ENCODE measurements at regions not wholly inside any gene's neighbourhood (a gene's known extent, or its start where the extent isn't known, plus 50 kb on each side); places are given as distances from the start of the nearest gene placed in this dataset.

- no peak overlapping the region for H3K27ac ChIP-seq (ENCODE audit: low read depth in 1 of 3, low read length in 2 of 3)
- no peak overlapping the region for H3K4me3 ChIP-seq (ENCODE audit: low read depth in 1 of 3, low read length in 3 of 3)
- H3K27me3 ChIP-seq (ENCODE audit: control insufficient read depth in 3 of 3, insufficient read depth in 3 of 3, low read length in 3 of 3): no peaks in the 10 kb centered on the region
- FAIRE-seq: no peak
- no peak for DNase-seq
- WGBS, 3 donors: 89 to 90% (median 90%) methylated on average over 10 of the region's 10 CpGs
- no peaks in the 10 kb centered on the region for H3K4me1 ChIP-seq (ENCODE audit: control insufficient read depth in 3 of 3, insufficient read depth in 2 of 3, low read depth in 1 of 3, low read length in 2 of 3)
- H3K9me3 ChIP-seq (ENCODE audit: control insufficient read depth in 2 of 2, insufficient read depth in 1 of 2, low read depth in 1 of 2, low read length in 1 of 2): no peaks in the 10 kb centered on the region
- no peaks in the 10 kb centered on the region for H3K36me3 ChIP-seq (ENCODE audit: control insufficient read depth in 3 of 3, insufficient read depth in 2 of 3, low read depth in 1 of 3, low read length in 3 of 3)
Measured at GRCh38 chr16:47895146-47895545, 260.6 kb downstream of the ABCC12 start.

GRCh38 chr16:47892999-47893398 lies 262.8 kb downstream of the ABCC12 start:
- no peak for DNase-seq
- 79 to 91% (median 89%) methylated on average over 6 of the region's 6 CpGs for WGBS, 3 donors
- Histone ChIP-seq H3K4me1 (ENCODE audit: control insufficient read depth in 3 of 3, insufficient read depth in 2 of 3, low read depth in 1 of 3, low read length in 2 of 3) (no peaks in the 10 kb centered on the region), H3K4me3 (ENCODE audit: low read depth in 1 of 3, low read length in 3 of 3) (no peak overlapping the region), H3K27ac (ENCODE audit: low read depth in 1 of 3, low read length in 2 of 3) (no peak overlapping the region), H3K27me3 (ENCODE audit: control insufficient read depth in 3 of 3, insufficient read depth in 3 of 3, low read length in 3 of 3) (peaks cover 0 to 2% (median 0%) of the 10 kb centered on the region in 3 donors), H3K9me3 (ENCODE audit: control insufficient read depth in 2 of 2, insufficient read depth in 1 of 2, low read depth in 1 of 2, low read length in 1 of 2) (no peaks in the 10 kb centered on the region), H3K36me3 (ENCODE audit: control insufficient read depth in 3 of 3, insufficient read depth in 2 of 3, low read depth in 1 of 3, low read length in 3 of 3) (no peaks in the 10 kb centered on the region)
- FAIRE-seq: no peak

- no peak overlapping the region for H3K4me3 ChIP-seq (ENCODE audit: low read depth in 1 of 3, low read length in 3 of 3)
- H3K36me3 ChIP-seq (ENCODE audit: control insufficient read depth in 3 of 3, insufficient read depth in 2 of 3, low read depth in 1 of 3, low read length in 3 of 3): no peaks in the 10 kb centered on the region
- no peaks in the 10 kb centered on the region for H3K4me1 ChIP-seq (ENCODE audit: control insufficient read depth in 3 of 3, insufficient read depth in 2 of 3, low read depth in 1 of 3, low read length in 2 of 3)
- H3K9me3 ChIP-seq (ENCODE audit: control insufficient read depth in 2 of 2, insufficient read depth in 1 of 2, low read depth in 1 of 2, low read length in 1 of 2): no peaks in the 10 kb centered on the region
- H3K27ac ChIP-seq (ENCODE audit: low read depth in 1 of 3, low read length in 2 of 3): no peak overlapping the region
- FAIRE-seq (no peak), DNase-seq (no peak)
- peaks cover 0 to 2% (median 0%) of the 10 kb centered on the region in 3 donors for H3K27me3 ChIP-seq (ENCODE audit: control insufficient read depth in 3 of 3, insufficient read depth in 3 of 3, low read length in 3 of 3)
- WGBS, 3 donors: 65 to 69% (median 67%) methylated on average over 6 of the region's 6 CpGs
Measured at GRCh38 chr16:47888734-47889133, 267.1 kb downstream of the ABCC12 start.

GRCh38 chr16:47888142-47888541 lies 267.7 kb downstream of the ABCC12 start:
- no peak for FAIRE-seq
- WGBS, 3 donors: 23 to 34% (median 31%) methylated on average over 3 of the region's 3 CpGs

GRCh38 chr16:47887496-47887895 lies 268.3 kb downstream of the ABCC12 start:
- H3K4me1 ChIP-seq (ENCODE audit: control insufficient read depth in 3 of 3, insufficient read depth in 2 of 3, low read depth in 1 of 3, low read length in 2 of 3): no peaks in the 10 kb centered on the region
- H3K27ac ChIP-seq (ENCODE audit: low read depth in 1 of 3, low read length in 2 of 3): no peak overlapping the region
- no peaks in the 10 kb centered on the region for H3K36me3 ChIP-seq (ENCODE audit: control insufficient read depth in 3 of 3, insufficient read depth in 2 of 3, low read depth in 1 of 3, low read length in 3 of 3)
- FAIRE-seq (no peak), DNase-seq (no peak)
- H3K27me3 ChIP-seq (ENCODE audit: control insufficient read depth in 3 of 3, insufficient read depth in 3 of 3, low read length in 3 of 3): peaks cover 0 to 2% (median 0%) of the 10 kb centered on the region in 3 donors
- WGBS, 3 donors: 24 to 34% (median 31%) methylated on average over 5 of the region's 5 CpGs
- H3K4me3 ChIP-seq (ENCODE audit: low read depth in 1 of 3, low read length in 3 of 3): no peak overlapping the region
- no peaks in the 10 kb centered on the region for H3K9me3 ChIP-seq (ENCODE audit: control insufficient read depth in 2 of 2, insufficient read depth in 1 of 2, low read depth in 1 of 2, low read length in 1 of 2)

More at GRCh38 chr16:47888142-47888541, 267.7 kb downstream of the ABCC12 start:
- Histone ChIP-seq H3K27ac (ENCODE audit: low read depth in 1 of 3, low read length in 2 of 3) (no peak overlapping the region), H3K9me3 (ENCODE audit: control insufficient read depth in 2 of 2, insufficient read depth in 1 of 2, low read depth in 1 of 2, low read length in 1 of 2) (no peaks in the 10 kb centered on the region), H3K4me3 (ENCODE audit: low read depth in 1 of 3, low read length in 3 of 3) (no peak overlapping the region), H3K27me3 (ENCODE audit: control insufficient read depth in 3 of 3, insufficient read depth in 3 of 3, low read length in 3 of 3) (peaks cover 0 to 2% (median 0%) of the 10 kb centered on the region in 3 donors), H3K36me3 (ENCODE audit: control insufficient read depth in 3 of 3, insufficient read depth in 2 of 3, low read depth in 1 of 3, low read length in 3 of 3) (no peaks in the 10 kb centered on the region), H3K4me1 (ENCODE audit: control insufficient read depth in 3 of 3, insufficient read depth in 2 of 3, low read depth in 1 of 3, low read length in 2 of 3) (no peaks in the 10 kb centered on the region)
- no peak for DNase-seq

GRCh38 chr16:47886631-47887415 lies 269.0 kb downstream of the ABCC12 start:
- H3K27ac ChIP-seq (ENCODE audit: low read depth in 1 of 3, low read length in 2 of 3): no peak overlapping the region
- H3K4me3 ChIP-seq (ENCODE audit: low read depth in 1 of 3, low read length in 3 of 3): no peak overlapping the region
- DNase-seq: no peak
- H3K36me3 ChIP-seq (ENCODE audit: control insufficient read depth in 3 of 3, insufficient read depth in 2 of 3, low read depth in 1 of 3, low read length in 3 of 3): no peaks in the 10 kb centered on the region
- no peaks in the 10 kb centered on the region for H3K4me1 ChIP-seq (ENCODE audit: control insufficient read depth in 3 of 3, insufficient read depth in 2 of 3, low read depth in 1 of 3, low read length in 2 of 3)
- FAIRE-seq: no peak
- H3K27me3 ChIP-seq (ENCODE audit: control insufficient read depth in 3 of 3, insufficient read depth in 3 of 3, low read length in 3 of 3): peaks cover 0 to 2% (median 0%) of the 10 kb centered on the region in 3 donors
- no peaks in the 10 kb centered on the region for H3K9me3 ChIP-seq (ENCODE audit: control insufficient read depth in 2 of 2, insufficient read depth in 1 of 2, low read depth in 1 of 2, low read length in 1 of 2)
- 33 to 38% (median 38%) methylated on average over 11 of the region's 11 CpGs for WGBS, 3 donors

- H3K4me3 ChIP-seq (ENCODE audit: low read depth in 1 of 3, low read length in 3 of 3): no peak overlapping the region
- H3K36me3 ChIP-seq (ENCODE audit: control insufficient read depth in 3 of 3, insufficient read depth in 2 of 3, low read depth in 1 of 3, low read length in 3 of 3): no peaks in the 10 kb centered on the region
- H3K4me1 ChIP-seq (ENCODE audit: control insufficient read depth in 3 of 3, insufficient read depth in 2 of 3, low read depth in 1 of 3, low read length in 2 of 3): no peaks in the 10 kb centered on the region
- FAIRE-seq (no peak), DNase-seq (no peak)
- H3K9me3 ChIP-seq (ENCODE audit: control insufficient read depth in 2 of 2, insufficient read depth in 1 of 2, low read depth in 1 of 2, low read length in 1 of 2): no peaks in the 10 kb centered on the region
- 37 to 46% (median 46%) methylated on average over 7 of the region's 7 CpGs for WGBS, 3 donors
- no peak overlapping the region for H3K27ac ChIP-seq (ENCODE audit: low read depth in 1 of 3, low read length in 2 of 3)
- peaks cover 0 to 2% (median 0%) of the 10 kb centered on the region in 3 donors for H3K27me3 ChIP-seq (ENCODE audit: control insufficient read depth in 3 of 3, insufficient read depth in 3 of 3, low read length in 3 of 3)
Measured at GRCh38 chr16:47886139-47886538, 269.7 kb downstream of the ABCC12 start.

- no peak overlapping the region for H3K4me3 ChIP-seq (ENCODE audit: low read depth in 1 of 3, low read length in 3 of 3)
- FAIRE-seq (no peak), DNase-seq (no peak)
- peaks cover 0 to 2% (median 0%) of the 10 kb centered on the region in 3 donors for H3K27me3 ChIP-seq (ENCODE audit: control insufficient read depth in 3 of 3, insufficient read depth in 3 of 3, low read length in 3 of 3)
- WGBS, 3 donors: 69 to 80% (median 76%) methylated on average over 1 of the region's 1 CpG
- no peaks in the 10 kb centered on the region for H3K9me3 ChIP-seq (ENCODE audit: control insufficient read depth in 2 of 2, insufficient read depth in 1 of 2, low read depth in 1 of 2, low read length in 1 of 2)
- no peaks in the 10 kb centered on the region for H3K36me3 ChIP-seq (ENCODE audit: control insufficient read depth in 3 of 3, insufficient read depth in 2 of 3, low read depth in 1 of 3, low read length in 3 of 3)
- no peaks in the 10 kb centered on the region for H3K4me1 ChIP-seq (ENCODE audit: control insufficient read depth in 3 of 3, insufficient read depth in 2 of 3, low read depth in 1 of 3, low read length in 2 of 3)
- no peak overlapping the region for H3K27ac ChIP-seq (ENCODE audit: low read depth in 1 of 3, low read length in 2 of 3)
Measured at GRCh38 chr16:47885489-47885888, 270.3 kb downstream of the ABCC12 start.

All from small intestine (tissue), 7 donors.